NOMO-1 treated with dmso at 0.1 percent for 144 hours (cell line): ENCODE measurements at regions not wholly inside any gene's neighbourhood (a gene's known extent, or its start where the extent isn't known, plus 50 kb on each side); places are given as distances from the start of the nearest gene placed in this dataset.

Experiments
- DNase-seq: peaks from one replicate; lab custom pipeline; 2025; ENCODE audit not compliant: unreplicated experiment; lab: John Stamatoyannopoulos, UW

GRCh38 chr16:50932348-50932935 is 190.6 kb downstream of the CYLD start:
- DNase-seq: peak; percentile 4

- DNase-seq: no peak
Observed at GRCh38 chr16:50928065-50928464, 186.2 kb downstream of the CYLD start.

GRCh38 chr16:50925758-50926357 is 184.0 kb downstream of the CYLD start:
- no peak for DNase-seq

DNA sequence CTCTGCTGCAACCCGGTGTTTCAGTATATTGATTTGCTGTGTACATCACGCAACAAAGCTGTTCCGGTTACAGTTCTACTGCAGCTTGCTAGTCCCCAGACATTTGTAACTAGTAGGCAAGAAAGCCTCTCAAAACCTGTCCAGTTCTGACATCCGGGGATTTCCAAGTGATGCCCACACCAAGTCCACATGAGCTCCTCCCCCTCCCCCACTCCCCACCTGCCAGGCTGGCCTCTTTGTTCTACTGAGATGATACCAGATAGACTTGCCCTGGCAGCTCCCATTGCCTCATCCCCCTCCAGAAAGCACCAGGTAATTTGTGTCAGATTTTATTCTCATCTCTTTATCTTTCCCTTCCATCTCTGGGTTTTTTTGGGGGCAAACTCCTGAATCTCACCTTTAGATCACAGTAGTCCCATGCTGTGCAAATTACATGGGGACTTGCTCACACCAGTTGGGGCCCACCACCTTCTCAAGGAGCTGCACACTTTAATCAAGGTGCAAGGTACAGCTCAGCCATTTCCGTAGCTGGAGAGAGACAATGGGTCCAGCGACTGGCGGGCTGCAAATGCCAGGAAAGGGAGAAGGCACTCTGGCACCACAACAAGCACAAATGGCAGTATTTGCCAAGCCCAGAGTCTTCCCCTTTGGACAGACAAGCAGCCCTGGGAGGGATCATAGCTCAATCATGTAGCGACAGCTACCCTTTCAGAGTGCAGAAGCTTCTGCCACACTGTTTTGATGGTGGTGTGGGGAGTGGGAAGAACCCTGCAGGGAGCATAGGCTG is 183.1 kb downstream of the CYLD start:
- no peak for DNase-seq

GRCh38 chr16:50917950-50918703 is 176.2 kb downstream of the CYLD start:
- DNase-seq: no peak

GRCh38 chr16:50916040-50916439 is 174.2 kb downstream of the CYLD start:
- DNase-seq: no peak

- DNase-seq: no peak
Observed at GRCh38 chr16:50915120-50915519, 173.2 kb downstream of the CYLD start.

GRCh38 chr16:50910736-50911100 is 168.8 kb downstream of the CYLD start:
- no peak for DNase-seq

- DNase-seq: no peak
Observed at GRCh38 chr16:50909831-50910735, 168.2 kb downstream of the CYLD start.

DNA sequence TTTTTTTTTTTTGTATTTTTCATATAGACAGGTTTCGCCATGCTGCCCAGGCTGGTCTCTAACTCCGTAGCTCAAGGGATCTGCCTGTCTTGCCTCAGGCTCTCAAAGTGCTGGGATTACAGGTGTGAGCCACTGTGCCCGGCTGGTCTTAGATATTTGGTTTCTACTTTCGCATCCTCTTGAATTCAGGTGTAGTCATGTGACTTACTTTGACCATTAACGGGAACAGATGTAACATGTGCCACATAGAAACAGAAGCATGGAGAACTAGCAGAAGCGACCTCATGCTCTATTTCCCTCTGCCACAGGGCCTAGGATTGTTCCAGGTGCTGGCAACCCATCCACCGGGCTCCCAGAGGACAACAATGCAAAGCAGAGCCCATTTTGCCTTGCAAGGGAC is 166.6 kb downstream of the CYLD start:
- DNase-seq: no peak

- no peak for DNase-seq
Observed at GRCh38 chr16:50906454-50906853, 164.6 kb downstream of the CYLD start.

- no peak for DNase-seq
Observed at GRCh38 chr16:50902457-50902856, 160.6 kb downstream of the CYLD start.

GRCh38 chr16:50901062-50901461 is 159.2 kb downstream of the CYLD start:
- DNase-seq: peak; percentile 71

GRCh38 chr16:50900391-50900942 is 158.6 kb downstream of the CYLD start:
- DNase-seq: no peak

- no peak for DNase-seq
Observed at GRCh38 chr16:50899951-50900350, 158.1 kb downstream of the CYLD start.

DNA sequence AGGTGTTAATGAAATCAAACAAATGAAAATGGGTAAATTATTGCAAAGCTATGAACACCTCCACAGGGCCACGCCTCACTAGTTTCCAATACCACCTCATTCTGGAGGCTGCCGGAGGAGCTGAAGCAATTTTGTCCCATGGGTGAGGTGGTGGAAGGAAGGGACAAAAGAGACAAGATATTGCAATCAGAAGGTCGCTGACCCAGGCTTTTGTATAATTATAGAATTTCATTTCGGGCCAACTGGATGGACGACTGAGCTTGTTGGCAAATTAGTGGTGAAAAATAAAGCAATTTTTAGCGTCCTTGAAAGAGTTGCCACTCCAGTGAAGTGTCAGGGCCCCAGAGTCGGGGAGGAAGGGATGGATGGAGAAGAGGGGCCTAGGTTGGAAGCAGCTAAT is 147.9 kb downstream of the CYLD start:
- DNase-seq: no peak

DNA sequence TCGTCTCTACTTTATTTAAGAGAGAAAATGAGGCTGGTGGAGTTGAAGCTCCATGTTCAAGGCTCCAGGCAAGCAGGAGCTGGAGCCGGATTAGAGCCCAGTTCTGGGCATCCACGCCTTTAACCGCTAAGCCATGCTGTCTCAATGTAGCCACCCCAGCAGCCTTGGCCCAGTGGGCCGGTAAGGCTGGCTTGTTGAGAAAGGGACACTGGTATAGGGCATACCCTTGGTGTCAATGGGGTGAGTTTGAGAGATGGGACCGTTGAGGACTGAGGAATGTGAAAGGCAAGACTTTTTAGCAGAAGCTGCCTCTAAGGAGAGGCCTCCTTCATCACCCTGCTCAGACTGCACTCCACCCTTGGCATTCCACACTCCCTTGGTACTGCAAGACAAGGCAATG is 147.4 kb downstream of the CYLD start:
- no peak for DNase-seq

DNA sequence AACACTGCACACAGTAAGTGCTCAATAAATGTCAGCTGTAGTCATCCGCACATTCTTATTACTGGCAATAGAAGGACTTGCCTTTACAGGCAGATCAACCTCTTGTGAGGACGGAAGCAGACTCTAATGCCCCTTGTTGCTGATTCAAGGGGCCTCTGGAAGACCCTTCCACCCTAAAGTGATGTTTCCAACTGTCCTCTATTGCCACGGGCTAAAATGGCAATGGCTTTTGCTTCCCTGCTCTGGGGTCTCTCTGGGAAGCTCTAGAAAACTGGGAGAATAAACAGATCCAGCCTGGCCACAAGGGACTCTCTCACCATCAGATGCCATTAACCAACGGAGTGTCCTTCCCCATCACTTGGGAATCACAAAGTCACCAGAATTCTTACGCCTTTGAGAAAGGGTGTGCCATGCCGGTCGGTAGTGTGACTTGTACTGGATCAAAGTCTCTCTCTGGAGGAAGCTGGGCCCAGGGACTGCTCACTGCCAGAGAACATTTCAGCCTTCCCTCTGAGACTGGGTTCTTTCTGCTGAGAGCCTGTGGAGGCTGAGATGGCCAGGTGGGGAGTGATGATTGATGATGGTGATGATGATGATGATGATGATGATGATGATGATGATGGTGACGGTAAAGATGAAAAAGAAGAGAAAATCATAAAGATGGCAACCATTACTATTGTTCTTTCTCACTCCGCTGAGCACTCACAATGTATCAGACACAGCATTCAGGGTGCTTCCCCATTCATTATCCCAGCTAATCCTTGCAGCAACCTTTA is 146.8 kb downstream of the CYLD start:
- DNase-seq: no peak

DNA sequence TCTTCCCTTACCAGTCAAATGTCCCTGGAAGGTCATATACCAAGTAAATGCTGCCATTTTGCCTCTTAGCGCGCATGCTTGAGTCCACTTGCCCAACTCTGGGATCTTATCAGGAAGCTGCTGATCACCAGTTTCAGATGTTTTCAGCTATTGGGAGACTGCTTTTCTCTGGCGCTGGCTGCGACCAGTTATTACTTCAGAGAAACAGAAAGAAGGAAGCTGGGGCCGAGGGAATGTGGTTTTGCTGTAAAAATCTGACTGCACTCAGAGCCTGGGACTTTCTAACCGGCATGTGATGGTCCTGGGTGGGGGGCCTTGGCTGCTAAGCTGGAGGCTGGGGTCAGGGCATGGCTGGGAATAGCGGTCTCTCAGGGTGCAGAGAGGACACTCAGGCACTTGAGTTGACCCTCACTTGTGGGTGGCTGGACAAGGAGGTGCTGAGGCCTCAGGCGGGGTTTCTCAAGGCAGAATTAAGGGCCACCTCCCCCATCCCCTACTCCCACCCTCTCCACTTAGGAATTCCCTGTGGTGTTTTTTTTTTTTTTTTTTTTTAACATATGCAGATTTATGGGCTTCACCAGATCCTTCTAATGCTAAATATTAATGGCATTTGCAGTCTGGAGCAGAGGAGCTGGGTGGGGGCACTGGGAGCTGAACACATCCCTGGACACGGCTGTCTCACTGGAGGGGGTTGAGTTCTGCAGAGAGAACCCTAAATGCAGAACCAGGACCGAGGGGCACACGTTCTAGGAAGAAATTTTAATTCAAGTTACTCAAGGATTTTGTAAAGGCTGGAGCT is 145.8 kb downstream of the CYLD start:
- peak; percentile 58 for DNase-seq
